IPS-NIHi11 (cell line): ENCODE measurements at regions not wholly inside any gene's neighbourhood (a gene's known extent, or its start where the extent isn't known, plus 50 kb on each side); places are given as distances from the start of the nearest gene placed in this dataset.

ENCODE experiments used
- DNase-seq: peaks from one replicate; pipeline ENCODE4 v3.0.0; 2012; ENCODE audit warnings: mixed read lengths, low spot score

DNA sequence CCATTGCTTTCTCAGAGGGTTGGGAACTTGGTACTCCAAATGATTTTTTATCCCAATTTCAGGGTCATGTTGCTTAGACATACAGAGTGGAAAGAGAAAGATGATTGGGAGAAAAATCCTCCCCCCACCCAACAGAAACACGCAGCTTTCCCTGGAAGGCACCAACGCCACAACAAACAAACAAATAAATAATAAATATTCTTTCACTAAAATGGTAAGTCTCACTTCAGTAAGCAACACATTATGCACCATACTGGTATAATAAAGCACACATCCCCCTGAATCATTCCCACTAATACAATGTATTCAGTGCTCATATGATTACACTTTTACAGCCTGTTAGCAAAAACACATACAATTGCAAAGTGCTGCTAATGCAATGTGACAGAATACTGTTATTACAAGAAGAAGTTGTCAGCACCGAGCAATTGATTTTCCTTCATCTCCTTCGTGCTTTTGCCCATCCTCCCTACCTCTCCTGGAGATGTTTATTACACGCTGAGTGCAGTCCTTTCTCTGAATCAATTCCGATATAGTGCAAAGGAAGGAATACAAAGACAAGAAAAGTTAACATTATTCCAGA lies 359.9 kb downstream of the TXNL1 start:
- DNase-seq: no peak

DNA sequence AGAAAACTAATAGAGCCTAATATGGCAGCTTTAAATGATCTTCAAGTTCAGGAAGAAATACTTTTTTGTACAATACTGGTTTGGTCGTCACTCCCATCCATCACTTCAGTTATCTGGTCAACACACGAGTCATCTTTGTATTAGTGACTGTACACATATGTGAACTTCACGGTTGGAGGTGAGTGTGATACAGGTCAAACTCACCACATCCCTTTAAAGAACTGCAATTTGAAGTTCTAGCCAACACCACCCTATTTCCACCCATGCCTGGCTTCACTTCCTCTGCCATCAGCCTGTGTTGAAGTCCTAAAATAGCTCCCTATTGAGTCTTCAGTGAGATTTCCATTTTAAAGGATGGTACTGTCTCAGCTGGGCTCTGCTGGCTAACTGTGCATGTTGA lies 361.9 kb downstream of the TXNL1 start:
- DNase-seq: no peak

DNA sequence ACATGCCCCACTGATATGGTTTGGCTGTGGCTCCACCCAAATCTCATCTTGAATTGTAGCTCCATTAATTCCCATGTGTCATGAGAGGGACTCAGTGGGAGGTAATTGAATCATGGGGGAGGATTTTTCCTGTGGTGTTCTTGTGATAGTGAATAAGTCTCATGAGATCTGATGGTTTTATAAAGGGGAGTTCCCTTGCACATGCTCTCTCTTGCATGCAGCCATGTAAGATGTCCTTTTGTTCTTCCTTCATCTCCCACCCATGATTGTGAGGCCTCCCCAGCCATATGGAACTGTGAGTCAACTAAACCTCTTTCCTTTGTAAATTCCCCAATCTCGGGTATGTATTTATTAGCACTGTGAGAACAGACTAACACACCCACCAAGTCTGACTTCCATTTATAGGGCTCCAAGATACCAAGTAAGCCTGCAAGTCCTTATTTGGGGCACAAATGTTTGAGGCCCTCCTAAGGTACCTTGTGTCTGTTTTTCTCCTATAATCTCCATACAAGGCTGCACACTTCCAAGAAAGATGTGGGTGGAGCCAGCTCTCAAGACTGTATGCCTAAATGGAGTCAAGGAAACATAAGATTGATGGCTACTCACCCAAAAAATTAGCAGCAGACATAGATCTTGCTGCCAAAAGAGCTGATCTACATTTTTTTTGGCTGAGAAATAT lies 364.7 kb downstream of the TXNL1 start:
- DNase-seq: no peak

DNA sequence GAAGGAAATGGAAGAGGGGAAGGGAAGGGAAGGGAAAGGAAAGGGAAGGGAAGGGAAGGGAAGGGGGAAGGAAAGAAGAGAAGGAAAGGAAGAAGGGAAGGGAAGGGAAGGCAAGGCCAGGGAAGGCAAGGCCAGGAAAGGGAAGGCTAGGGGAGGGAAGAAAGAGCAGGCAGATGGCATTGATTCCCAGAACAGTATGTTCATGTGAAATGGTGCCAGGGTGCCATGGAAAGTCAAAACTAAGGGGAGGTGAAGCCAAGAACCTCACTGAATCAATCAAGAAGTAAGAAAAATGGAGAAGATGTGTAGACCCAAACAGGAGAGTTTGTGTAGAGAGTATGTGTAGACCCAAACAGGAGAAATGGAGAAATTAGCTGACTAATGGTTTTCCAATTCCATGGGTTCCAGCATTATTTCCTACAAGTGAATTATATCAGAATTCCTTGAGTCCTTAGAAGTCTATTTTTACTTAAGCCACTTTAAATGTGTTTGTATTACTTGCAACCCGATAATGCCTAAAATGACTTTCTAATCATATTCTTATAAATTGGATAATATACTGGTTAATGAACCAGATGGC lies 367.6 kb downstream of the TXNL1 start:
- DNase-seq: no peak

DNA sequence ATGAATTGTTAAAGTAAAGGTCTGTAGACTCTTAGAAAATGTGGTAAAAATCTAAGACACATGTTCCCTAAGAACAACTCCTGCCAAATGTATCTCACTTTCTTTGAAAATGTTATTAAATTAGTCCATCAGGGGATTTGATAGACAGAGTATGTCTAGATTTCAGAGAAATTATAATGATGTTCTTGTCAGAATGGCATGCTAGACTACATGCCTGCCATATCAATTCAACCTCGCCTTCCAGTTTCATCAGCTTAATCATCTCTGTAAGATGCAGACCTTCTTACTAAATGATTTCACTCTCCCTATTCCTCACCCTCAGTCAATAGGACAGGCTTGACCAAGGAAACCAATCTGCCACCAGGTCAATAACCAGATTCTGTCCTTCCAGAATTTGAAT lies 368.4 kb downstream of the TXNL1 start:
- DNase-seq: no peak

DNA sequence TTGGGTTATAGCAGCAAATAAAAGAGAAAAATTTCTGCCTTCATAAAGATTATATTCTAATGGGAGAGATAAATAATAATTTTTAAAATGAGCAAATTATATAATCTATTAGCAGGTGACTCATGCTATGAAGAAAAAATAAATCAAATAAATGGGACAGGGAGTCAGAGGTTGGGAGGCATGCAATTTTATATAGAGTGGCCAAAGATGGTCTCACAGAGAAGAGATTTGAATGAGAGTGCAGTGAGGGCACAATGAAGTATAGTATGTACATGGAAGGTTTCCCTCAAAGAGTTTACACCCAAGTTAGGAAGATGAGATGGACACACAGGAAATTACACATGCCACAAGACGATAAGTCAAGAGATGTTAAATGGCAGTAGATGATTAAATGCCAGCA lies 369.4 kb downstream of the TXNL1 start:
- DNase-seq: no peak

DNA sequence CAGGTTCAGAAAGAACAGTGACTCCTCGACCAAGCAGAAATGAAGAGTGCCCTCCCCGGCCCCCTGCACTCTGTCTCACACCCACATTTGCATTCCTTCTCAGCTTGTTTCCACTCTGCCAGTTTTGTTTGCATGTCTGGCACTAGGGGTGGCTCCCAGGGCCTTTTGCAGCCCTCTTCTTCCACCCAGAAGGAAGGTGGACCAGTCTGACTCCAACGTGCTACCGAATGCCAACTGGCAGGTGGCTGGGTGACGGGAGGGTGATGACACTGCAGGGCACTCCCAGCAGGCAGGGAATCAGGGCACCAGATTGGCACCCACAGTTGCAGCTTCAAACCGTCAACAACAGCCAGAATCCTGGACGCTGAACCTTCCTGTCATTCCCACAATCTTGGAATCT lies 371.1 kb downstream of the TXNL1 start:
- no peak for DNase-seq

DNA sequence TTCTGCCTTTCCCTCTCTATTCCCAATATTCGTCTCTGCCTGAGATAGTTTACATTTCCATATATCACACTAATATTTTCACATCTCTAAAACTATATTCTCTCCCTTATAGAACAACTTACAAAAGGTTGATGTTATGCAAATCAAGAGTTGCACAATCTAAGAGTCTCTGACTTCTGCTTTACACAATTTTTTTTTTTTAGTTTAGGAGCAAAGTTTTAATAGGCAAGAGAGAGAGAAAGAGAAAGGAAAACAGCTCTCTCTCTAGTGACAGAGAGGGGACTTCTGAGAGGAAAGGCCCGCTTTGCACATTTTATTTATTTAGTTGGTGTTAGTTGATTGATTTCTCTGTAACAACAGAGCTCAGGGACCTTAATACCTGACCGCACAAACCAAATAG lies 380.2 kb downstream of the TXNL1 start:
- no peak for DNase-seq

DNA sequence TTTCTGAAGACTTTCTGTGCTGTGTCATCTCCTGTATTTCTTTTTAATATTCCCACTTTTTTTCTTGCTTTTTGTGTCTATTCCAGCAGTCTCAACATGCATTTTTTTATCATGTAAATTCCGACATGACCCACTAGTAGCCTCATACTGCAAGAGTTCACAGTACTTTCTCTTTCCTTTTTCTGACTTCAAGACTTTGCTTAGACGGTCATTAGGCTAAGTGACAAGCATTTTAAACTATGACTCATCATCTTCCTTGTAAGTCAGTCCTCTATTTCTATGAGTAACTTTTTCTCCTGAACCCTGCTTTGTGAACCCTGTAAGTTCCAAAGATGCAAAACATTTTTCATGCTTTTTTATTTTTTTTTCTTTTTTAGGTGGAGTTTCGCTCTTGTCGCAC lies 381.2 kb downstream of the TXNL1 start:
- DNase-seq: no peak

DNA sequence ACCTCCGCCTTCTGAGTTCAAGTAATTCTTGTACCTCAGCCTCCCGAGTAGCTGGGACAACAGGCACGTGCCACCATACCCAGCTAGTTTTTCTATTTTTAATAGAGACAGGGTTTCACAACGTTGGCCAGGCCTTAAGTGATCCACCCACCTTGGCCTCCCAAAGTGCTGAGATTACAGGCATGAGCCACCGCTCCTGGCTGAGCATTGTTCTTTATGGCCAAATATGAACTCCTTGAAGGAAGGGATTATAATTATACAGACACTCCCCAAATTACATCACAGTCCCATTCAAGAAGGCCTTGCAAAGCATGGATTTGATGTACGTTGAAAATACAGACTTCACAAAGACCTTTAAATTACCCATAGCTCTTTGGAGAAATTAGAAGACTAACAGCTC lies 381.7 kb downstream of the TXNL1 start:
- no peak for DNase-seq

DNA sequence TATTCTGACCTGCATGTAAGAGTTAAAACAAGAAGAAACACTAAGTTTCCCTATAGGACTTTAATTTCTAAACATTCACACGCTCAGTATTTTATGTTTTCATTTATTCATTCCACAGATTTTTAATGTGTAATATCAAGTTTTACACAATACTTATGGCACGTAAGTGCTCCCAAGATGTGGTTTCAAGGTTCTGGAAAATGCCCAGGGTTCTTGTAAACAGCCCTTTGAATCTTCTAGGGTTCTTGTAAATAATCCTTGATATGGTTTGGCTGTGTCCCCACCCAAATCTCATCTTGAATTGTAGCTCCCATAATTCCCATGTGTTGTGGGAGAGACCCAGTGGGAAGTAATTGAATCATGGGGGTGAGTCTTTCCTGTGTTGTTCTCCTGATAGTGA lies 383.0 kb downstream of the TXNL1 start:
- no peak for DNase-seq

DNA sequence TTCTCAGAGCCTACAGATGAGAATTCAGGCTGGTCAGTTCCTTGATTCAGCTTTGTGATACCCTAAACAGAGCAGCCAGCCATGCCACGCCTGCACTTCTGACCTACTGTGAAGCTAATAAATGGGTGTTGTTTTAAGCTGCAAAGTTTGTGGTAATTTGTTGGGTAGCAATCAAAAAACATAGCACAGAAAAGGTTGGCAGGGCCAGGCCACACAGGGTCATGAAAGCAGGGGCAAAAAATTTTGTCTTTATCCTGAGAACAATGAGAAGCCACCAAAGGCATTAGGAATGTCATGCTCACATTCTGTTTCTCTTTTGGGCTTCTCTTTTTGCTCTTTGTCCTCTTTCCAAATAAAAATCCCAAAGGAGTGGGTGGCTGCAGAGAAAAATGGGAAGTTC lies 385.9 kb downstream of the TXNL1 start:
- DNase-seq: no peak

DNA sequence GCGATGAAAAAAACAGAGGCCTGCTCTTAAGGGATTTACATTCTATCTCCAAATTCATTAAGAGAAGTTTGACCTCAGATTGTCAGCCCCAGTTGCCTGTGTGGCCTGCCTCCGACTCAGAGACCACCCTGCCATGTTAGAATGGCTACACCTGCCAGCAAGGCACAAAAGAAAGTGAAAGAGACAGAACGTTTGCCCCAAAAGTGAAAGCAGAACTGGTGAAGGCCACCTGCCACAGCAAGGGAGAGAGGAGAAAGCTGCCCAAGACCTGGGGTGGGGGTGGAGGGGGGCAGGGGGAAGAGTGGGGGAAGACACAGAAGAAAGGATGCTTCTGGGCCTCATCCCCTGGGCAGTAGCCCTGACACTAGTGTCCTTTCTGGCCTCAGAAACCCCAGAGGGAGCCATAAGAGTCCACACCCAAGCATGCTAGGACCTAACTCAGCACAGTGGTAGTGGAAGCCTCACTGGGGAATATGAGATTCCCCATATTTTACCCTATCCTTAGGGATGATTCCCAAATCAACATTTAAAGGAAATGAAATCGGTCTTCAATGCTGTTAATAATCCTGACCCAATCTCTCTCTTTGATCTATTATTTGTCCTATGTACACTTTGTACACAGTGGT lies 389.7 kb downstream of the TXNL1 start:
- DNase-seq: no peak

DNA sequence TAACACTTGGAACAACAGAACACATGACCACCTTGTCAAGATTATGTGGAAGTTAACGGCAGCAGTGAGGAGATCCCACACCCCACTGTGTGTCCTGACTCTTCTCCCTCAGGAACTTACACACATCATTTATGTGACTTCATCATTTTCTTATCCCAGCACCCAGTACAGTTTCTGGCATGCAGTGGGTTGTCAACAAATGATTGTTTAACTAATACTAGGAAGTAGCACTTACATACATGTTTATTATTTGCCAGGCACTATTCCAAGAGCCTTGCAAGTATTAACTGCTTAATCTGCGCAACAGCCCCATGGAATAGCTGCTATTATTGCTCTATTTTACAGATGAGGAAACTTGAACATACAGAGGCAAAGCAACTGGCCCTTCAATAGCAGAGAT lies 391.5 kb downstream of the TXNL1 start:
- DNase-seq: no peak

DNA sequence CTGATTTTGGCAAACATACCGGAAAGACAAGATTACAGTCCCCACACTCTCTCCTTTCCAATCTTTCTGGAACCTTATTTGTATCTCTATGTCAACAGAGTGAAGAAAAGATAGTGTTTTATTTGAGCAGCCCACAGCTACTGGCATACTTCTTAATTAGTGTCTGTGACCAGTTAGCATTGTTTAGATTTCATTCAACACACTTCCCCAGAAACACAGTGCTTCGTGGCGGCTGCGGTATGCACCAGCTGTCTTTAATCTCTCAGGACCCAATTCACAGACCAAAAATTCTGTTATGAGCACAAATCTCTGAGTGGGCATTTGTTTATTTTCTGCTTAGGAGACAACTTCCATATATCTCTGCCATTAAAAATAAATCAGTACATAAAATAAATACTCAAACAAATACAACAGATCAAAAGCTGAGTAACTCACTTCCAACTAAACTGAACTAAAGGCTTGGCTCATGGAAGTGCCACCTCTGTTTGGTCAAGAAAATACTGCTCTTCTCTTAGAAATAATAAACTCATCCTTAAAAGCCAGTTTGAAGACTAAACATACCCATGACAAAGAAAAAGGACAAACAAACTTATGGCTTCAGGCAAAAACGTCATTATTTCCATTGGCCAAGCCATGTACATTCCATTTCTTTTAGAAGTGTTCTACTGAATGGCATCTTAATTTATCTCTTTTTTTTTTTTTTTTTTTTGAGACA lies 392.4 kb downstream of the TXNL1 start:
- no peak for DNase-seq

DNA sequence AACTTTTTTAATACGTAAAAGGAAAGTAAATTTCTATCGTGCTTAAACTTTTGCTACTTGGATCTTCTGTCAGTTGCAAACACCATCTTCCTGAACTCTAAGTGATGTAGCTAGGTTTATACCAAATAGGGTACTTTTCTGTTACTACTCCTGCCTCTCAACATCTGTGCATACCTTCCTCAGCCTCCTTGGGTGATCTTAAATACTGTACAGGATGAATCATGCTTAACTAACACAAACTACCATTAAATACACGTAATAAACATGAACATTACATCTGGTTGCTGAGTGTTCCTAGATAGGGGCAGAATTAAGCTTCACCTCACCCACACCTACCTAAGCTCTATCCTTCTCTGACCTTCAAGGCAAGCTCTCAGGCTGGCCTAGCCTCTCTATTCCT lies 398.0 kb downstream of the TXNL1 start:
- DNase-seq: no peak

DNA sequence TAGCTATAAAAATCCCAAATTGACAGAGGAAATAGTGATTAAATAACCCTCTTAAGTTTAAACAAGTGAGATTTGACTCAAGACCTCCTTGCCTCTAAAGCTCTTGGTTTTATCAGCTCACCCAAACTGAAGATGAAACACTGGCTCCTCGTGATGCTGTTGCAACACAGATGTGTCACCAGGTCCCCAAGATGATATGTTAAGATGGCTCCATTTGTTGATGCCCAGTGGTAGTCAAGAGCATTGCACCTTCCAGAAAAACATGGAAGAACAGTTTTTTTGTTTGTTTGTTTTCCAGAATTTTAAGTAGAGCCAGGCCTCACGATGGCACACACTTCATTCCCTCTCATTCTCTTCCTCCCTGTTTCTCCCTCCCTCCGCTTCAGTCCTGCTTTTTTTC lies 399.8 kb downstream of the TXNL1 start:
- no peak for DNase-seq

DNA sequence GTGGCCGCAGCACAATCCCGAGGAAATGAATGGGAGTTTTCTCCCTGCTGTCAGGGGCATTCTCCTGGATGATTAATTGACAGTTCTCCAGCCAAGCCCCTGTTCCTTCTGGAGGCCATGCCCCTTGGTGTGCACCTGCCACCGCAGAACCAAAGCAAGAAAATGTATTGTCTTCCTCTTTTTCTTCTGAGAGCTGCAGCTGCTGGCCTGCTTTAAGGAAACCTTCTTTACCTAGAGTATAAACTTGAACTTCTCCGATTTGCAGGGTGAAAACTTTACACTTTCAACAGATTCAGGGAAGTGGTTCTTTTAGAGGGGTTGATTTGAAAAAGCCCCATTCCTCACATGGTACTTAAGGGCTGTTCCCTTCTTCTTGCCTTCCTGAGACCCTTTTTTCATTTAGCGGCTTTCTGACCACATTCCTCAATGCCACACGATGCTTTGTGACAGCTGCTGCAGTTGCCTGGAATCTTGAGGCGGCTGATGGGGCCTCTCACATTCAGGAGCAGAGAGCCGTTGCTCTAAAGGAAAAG lies 402.8 kb downstream of the TXNL1 start:
- DNase-seq: no peak

DNA sequence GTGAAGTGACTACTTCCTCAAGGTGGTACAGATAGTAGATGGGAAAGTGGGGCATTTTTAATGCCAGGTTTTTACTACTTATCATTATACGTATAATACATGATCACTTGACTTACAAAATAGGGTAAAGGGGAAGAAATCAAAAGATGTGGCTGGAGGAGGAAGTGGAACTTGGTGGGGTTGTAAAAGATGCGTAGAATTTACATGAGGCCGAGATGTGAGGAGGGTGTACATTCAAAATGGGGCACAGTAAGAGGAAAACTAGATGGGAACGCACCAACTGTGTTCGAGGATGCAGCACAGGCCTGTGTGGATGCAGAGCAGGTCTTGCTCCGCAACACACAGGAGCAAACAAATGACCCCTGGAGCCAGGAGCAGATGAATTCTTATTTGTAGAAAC lies 403.3 kb downstream of the TXNL1 start:
- no peak for DNase-seq

DNA sequence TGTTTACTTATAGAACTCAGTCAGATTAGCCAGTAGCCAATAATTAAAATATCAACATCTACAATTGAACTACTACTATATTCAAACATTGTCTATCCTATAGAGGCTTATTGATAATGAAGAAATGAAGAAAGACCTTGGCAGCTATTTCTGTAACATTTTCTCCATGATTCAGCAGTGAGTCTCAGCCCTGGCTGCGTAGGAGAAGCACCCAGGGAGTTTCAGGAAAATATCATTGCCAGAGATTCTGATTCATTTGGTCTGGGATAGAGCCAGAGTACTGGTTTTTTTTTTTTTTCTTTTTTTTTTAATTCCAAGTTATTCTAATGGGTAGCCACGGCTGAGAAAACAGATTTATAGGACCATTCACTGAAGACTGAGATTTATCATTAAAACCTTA lies 404.8 kb downstream of the TXNL1 start:
- no peak for DNase-seq

DNA sequence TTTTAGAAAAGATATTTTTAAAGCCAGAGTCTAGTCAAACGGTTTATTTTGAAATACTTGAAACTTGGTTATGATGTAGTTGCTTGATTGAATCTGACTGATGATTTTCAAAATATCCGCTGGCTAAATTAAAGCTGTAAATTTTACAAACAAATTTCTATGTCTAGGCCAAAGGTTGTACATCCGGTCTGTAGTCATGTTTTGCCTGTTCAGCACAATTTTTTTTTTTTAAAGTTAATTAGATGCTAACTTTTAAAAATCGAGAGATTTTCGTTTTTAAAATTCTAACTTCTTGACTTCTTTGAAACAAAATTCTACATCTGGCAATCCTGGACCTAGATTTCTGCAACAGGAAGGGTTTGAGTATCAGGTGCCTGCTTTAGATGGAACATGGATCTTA lies 412.4 kb downstream of the TXNL1 start:
- DNase-seq: no peak

DNA sequence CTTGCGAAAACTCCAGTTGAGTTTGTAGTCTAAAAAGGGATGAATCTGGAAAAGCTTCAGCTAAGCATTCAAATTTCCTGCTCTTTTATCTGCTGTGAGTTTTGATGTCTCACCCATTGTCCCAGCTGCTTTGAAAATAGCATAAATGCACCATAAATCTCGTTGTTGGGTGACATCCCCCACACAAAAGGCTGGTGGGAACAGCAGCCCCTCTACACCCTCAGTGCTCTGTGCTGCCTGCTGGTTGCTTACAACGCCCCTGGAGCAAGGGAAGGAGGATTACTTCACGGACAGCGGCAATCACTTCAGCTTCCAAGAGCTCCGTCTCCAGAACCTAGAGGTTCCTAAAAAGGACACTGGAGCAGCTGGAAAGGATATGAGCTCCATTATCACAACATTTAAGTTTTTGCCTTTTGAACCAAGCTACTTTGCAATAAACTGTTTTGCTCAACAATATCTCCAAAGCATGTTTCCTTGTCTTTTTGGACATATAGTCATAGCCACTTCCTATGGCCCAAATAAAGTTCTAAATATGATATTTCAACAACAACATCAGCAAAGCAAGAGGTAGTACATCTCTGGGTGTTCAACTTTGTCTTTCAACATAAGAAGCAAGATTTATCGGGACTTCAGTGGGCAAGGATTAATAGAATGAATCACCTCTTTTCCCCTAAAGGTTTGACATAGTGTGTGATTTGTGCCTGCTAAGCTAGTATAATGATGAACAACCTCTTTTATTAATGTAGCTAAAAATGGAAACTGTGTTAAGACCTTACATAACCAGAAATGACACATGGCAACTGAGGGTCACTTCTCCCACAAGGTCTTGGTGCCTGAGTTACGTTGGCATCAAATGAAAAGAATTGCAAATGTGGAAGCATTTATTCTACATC lies 413.5 kb downstream of the TXNL1 start:
- DNase-seq: no peak
